BE2C (cell line): ENCODE measurements at regions not wholly inside any gene's neighbourhood (a gene's known extent, or its start where the extent isn't known, plus 50 kb on each side); places are given as distances from the start of the nearest gene placed in this dataset.
"Not testable (repeated sequence)": the region's sequence is repeated elsewhere in the genome, so short reads cannot be mapped to it uniquely, and the experiment has no call there.

ENCODE experiments used
- DNase-seq: peaks from one replicate; pipeline ENCODE4 v3.0.0-alpha.2; 2020
- H3K27me3 ChIP-seq: fragments of 250-450 bp; sonication (Bioruptor Pico); 2 replicates; pipeline ENCODE4 v1.5.1; 2020; ENCODE audit warnings: mild to moderate bottlenecking
- H3K36me3 ChIP-seq: fragments of 250-450 bp; sonication (Bioruptor Pico); 2 replicates; pipeline ENCODE4 v1.5.1; 2020; ENCODE audit warnings: mild to moderate bottlenecking
- H3K4me1 ChIP-seq: fragments of 250-450 bp; sonication (Bioruptor Pico); 2 replicates; pipeline ENCODE4 v1.5.1; 2020
- H3K4me3 ChIP-seq: 2 replicates; pipeline ENCODE4 v1.5.1; 2011; ENCODE audit warnings: low read depth, low read length
- H3K9me3 ChIP-seq: fragments of 250-450 bp; sonication (Bioruptor Pico); 2 replicates; pipeline ENCODE4 v1.5.1; 2020
- CTCF ChIP-seq: IDR thresholded peaks from 2 replicates; pipeline ENCODE4 v1.5.1; 2012; ENCODE audit warnings: mild to moderate bottlenecking, low read depth, low read length

DNA sequence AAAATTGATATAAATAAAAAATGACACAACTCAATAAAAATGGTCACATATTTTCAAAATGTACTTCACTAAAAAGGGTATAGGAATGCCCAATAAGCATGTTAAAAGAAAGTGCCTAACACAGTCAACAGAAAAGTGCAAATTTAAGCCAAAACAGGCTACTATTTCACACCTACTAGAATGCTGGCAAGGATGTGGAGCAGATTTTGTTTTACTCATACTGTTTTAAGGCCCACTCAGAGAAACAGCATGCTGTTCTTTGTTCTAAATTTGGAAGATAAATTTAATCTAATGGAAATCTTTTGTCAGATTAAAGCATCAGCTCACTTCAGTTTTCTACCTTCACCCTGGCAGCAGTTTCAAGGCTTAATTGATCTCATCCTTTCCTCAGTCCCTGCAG lies 576.8 kb upstream of the HS3ST1 start:
- no peak for DNase-seq

GRCh38 chr4:11996581-11996980 lies 567.9 kb upstream of the HS3ST1 start:
- H3K4me1 ChIP-seq, DNase-seq, H3K36me3 ChIP-seq, H3K4me3 ChIP-seq, H3K9me3 ChIP-seq, H3K27me3 ChIP-seq: not testable (repeated sequence)

More for the DNA sequence above, 576.8 kb upstream of the HS3ST1 start:
- Histone ChIP-seq H3K36me3 (no peaks in the 10 kb centered on the region), H3K27me3 (no peaks in the 10 kb centered on the region), H3K4me1 (no peaks in the 10 kb centered on the region), H3K4me3 (no peak overlapping the region), H3K9me3 (no peaks in the 10 kb centered on the region)
- TF ChIP-seq CTCF: no peak

DNA sequence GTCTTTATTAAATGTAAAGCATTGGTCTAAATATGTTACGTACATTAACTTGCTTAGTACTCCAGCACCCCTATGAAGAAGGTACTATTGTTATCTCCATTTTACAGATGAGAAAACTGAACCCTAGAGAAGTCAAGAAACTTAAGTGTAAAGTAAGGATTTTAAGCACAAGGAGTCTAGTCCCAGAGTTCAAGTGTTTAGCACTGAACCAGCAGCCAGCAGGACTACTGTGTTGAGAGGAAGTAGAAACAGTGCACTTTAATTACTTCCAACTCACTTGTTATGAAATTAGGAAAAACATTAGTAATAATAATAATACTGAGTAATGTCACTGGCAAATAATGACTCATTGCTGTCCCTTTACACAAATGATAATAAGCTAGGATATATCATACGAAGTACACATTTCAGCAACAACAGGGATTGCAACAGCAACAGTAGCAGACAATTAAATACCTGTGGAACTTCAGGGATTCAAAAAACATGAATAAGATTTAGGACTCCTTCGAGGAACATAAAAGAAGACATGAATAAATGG lies 548.1 kb upstream of the HS3ST1 start:
- no peak for TF ChIP-seq CTCF
- Histone ChIP-seq H3K9me3 (no peaks in the 10 kb centered on the region), H3K4me3 (no peak overlapping the region), H3K36me3 (no peaks in the 10 kb centered on the region), H3K4me1 (no peaks in the 10 kb centered on the region), H3K27me3 (no peaks in the 10 kb centered on the region)
- no peak for DNase-seq

DNA sequence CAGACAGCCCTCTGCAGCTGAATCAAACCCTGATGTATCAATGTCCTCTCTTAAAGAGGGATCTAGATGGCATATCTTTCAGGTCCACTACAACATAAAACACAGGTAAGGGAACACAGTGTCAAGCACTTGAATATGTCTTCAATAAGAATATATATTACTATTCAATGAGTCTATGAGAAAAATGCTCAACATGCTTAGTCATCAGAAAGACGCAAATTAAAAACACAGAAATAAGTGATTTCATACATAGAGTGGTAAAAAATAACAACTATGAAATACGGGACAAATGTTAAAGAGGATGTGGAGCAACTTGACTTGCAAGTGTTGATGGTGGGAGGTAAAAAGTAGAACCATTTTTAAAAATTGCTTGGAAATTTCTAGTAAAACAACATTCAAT lies 544.6 kb upstream of the HS3ST1 start:
- no peaks in the 10 kb centered on the region for H3K4me1 ChIP-seq
- TF ChIP-seq CTCF: no peak
- no peak for DNase-seq
- H3K27me3 ChIP-seq: no peaks in the 10 kb centered on the region
- H3K36me3 ChIP-seq: no peaks in the 10 kb centered on the region
- H3K4me3 ChIP-seq: no peak overlapping the region
- no peaks in the 10 kb centered on the region for H3K9me3 ChIP-seq

DNA sequence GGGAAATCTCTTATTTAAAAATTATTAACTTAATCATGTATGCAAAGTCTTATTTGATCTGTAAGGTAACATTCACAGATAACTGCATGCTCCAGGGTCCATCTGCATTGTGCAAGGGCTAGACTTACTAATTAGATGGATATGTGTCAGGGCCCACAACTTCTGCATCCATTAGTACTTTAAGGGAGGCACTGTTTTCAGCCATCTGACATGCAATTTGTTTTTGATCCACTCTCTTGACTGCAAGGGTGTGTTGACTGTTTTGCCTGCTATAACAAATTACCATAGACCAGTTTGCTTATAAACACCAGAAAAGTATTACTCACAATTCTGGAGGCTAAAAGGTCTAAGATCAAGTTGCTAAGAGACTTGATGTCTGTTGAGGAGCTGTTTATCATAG lies 542.1 kb upstream of the HS3ST1 start:
- H3K4me1 ChIP-seq: no peaks in the 10 kb centered on the region
- no peak for DNase-seq
- H3K9me3 ChIP-seq: no peaks in the 10 kb centered on the region
- no peak for TF ChIP-seq CTCF
- no peak overlapping the region for H3K4me3 ChIP-seq
- H3K36me3 ChIP-seq: no peaks in the 10 kb centered on the region
- H3K27me3 ChIP-seq: no peaks in the 10 kb centered on the region

DNA sequence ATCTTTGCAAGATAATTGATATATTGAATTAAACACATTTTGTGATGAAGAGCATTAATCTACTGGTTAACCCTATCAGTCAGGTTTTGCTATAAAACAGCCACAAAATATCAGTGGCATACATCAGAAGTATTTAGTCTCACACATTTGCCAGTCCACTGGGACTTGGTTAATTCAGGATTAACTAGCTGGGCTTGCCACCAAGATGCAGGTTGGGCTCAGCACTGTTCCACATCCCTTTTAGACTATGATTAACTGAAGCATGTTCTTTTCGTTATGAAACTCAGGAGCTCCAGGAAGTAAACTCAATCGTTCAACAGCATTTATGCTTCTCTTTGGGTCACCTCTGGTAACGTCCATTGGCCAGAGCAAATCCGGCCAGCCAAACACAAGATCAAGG lies 538.1 kb upstream of the HS3ST1 start:
- Histone ChIP-seq H3K9me3 (no peaks in the 10 kb centered on the region; the same call in 1 of the 2 replicates), H3K27me3 (no peaks in the 10 kb centered on the region), H3K4me1 (no peaks in the 10 kb centered on the region), H3K36me3 (no peaks in the 10 kb centered on the region), H3K4me3 (no peak overlapping the region)
- no peak for DNase-seq
- no peak for TF ChIP-seq CTCF

DNA sequence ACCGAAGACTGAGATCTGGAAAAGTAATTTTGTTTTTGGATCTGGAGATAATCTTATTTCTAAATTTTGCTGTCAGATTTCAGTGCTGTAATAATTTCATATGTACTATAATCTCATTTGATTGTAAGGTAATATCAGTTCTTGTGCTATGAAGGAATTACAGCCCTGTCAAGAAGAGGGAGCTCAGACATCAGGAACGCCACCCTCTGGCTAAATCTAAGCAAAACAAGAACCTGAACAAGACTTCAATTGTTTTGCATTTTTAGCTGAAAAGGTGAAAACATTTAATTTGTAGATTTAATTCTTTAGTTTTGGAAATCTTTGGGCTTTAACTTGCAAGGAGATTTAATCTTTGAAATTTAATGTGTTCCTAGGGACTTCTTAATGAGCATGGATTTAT lies 525.4 kb upstream of the HS3ST1 start:
- no peak for TF ChIP-seq CTCF
- Histone ChIP-seq H3K4me3 (no peak overlapping the region), H3K36me3 (no peaks in the 10 kb centered on the region), H3K9me3 (no peaks in the 10 kb centered on the region), H3K4me1 (no peaks in the 10 kb centered on the region), H3K27me3 (no peaks in the 10 kb centered on the region)
- DNase-seq: no peak
